GM12892 (cell line): ENCODE measurements at regions not wholly inside any gene's neighbourhood (a gene's known extent, or its start where the extent isn't known, plus 50 kb on each side); places are given as distances from the start of the nearest gene placed in this dataset.

Experiments used
- POLR2A ChIP-seq: IDR thresholded peaks from 2 replicates; pipeline ENCODE4 v1.6.1; 2011; ENCODE audit warnings: low read depth, low read length, control low read depth
- POLR2AphosphoS5 ChIP-seq: IDR thresholded peaks from 2 replicates; pipeline ENCODE4 v1.6.1; 2011; ENCODE audit warnings: low read depth, low read length, control low read depth

- TF ChIP-seq POLR2A (no peak), POLR2AphosphoS5 (no peak)
These were observed 171.5 kb downstream of the RPLP1 start for GRCh38 chr15:69624155-69624520.
